ENCODE measurements at regions not wholly inside any gene's neighbourhood (a gene's known extent, or its start where the extent isn't known, plus 50 kb on each side); places are given as distances from the start of the nearest gene placed in this dataset.
"Not testable (repeated sequence)": the region's sequence is repeated elsewhere in the genome, so short reads cannot be mapped to it uniquely, and the experiment has no call there.

DNA sequence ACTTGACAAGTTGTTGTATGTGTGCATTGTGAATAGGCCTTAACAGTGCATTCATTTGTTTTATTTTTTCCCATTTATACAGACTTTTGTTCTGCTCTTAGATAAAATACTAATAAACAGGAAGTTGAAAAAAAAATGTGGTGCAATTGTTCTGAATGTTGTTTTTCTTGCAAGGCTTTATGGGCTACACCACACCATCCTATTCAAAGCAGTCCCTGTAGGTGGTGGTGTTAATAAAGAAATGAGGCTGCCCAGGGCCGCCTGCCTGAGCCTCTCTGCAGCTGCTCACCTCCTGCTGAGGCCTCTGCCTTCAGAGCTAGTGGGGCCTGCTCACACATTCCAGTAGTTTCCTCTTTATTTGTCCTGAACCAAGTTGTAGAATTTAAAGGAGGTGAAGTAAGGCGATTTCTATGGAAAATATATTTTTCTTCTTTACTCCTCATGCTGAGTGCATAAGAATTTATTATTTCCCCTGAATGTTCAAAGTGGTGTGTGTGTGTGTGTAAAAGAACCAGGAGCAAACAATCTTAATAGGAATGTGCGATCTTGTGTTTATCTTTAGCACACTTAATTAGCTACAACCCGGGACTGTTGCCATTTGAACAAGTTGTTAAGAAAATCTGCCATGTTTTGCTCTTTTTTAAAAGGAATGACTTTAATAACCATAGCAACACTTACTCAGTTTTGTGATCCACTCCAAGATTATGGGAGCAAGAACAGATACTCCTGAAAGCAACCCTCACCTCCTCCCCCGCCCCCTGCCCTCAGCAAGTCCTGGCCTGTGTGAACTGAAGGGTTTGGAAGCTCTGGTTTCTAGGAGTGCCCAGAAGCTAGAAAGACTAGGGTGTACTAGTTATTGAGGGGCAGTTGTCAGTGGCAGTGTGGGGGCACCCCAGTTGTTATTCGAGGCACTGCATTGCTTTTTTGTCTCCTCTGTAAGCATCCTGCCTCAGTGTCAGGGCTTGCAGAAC, 251.6 kb upstream of the PLGLB2 start:
- not testable (repeated sequence) for H3K27me3 ChIP-seq (replicated peaks; ENCODE audit: control insufficient read depth, insufficient read depth, low read length); H3K4me3 ChIP-seq (replicated peaks; ENCODE audit: low read depth, low read length); H3K36me3 ChIP-seq (ENCODE audit: control insufficient read depth, insufficient read depth, low read length); DNase-seq (ENCODE audit: extremely low read depth, insufficient read length)

DNA sequence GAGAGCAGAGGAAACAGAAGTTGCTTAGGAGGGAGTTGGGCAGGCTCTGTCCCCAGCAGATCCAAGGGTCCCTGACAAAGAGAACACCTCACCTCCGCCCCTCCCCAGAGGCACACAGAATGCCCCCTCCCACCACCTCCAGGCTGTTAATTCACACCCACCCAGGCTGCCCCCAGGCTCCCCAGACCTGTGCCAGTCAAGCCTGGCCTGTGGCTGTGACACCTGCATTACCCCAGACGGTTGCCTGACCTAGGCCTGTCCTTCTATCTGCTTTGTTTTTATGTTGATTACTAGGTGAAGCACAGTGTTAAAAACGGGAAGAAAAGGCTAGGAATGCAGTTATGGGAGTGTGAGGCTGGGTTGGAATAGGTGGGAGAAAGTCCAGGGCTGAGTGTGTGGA, 250.8 kb upstream of the PLGLB2 start:
- H3K27me3 ChIP-seq (replicated peaks; ENCODE audit: control insufficient read depth, insufficient read depth, low read length); DNase-seq (ENCODE audit: extremely low read depth, insufficient read length); H3K36me3 ChIP-seq (ENCODE audit: control insufficient read depth, insufficient read depth, low read length); H3K4me3 ChIP-seq (replicated peaks; ENCODE audit: low read depth, low read length): not testable (repeated sequence)

DNA sequence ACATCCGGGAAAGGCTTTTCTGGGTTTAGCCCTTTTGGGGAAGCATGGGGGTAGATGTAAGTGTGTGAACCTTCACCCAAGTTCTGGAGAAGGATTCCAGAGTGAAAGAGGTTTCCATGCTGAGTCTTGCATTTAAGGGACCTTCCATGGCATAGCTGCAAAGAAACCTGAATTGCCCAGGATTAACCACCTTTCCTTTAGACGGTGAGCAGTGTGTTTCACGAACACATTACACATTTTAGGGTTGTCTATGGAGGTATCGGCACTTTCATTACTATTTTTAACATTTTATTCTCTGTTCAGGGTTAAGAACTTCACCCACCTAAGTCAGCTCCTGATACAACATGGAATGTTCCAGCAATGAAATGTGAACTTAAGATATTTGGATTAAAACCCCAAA, 250.2 kb upstream of the PLGLB2 start:
- H3K27me3 ChIP-seq (replicated peaks; ENCODE audit: control insufficient read depth, insufficient read depth, low read length); DNase-seq (ENCODE audit: extremely low read depth, insufficient read length); H3K4me3 ChIP-seq (replicated peaks; ENCODE audit: low read depth, low read length); H3K36me3 ChIP-seq (ENCODE audit: control insufficient read depth, insufficient read depth, low read length): not testable (repeated sequence)

DNA sequence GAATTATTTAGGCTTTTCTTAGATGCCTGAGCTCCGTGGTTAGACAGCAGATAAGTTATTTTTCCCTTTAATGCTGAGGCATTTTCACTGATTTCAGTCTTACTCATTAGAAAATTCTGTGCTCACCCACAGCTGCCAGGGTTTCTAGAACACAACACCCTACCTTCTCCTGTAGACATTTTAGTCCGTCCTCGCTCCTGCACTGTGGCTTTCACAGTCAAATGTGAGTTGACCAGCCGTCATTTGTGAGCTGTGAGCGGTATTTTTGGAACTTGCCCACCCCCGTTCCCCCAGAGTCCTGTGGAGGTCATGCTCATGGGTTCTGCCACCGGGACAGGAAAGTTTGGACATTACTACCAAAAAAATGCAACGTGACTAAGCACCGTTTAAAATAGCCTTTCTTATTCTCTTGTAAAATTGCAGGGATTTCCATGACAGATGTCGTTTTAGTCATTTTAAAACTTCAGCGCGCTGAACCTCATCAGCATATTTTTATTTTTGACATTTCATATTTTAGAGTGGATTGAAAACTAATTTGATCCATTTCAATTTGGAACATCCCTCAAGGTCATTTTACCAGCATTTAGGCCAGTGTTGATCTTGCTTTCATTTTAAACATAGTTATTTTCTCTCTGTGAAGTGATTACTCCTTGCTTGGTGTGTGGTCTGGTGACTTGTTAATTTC, 249.6 kb upstream of the PLGLB2 start:
- not testable (repeated sequence) for DNase-seq (ENCODE audit: extremely low read depth, insufficient read length); H3K27me3 ChIP-seq (replicated peaks; ENCODE audit: control insufficient read depth, insufficient read depth, low read length); H3K36me3 ChIP-seq (ENCODE audit: control insufficient read depth, insufficient read depth, low read length); H3K4me3 ChIP-seq (replicated peaks; ENCODE audit: low read depth, low read length)

DNA sequence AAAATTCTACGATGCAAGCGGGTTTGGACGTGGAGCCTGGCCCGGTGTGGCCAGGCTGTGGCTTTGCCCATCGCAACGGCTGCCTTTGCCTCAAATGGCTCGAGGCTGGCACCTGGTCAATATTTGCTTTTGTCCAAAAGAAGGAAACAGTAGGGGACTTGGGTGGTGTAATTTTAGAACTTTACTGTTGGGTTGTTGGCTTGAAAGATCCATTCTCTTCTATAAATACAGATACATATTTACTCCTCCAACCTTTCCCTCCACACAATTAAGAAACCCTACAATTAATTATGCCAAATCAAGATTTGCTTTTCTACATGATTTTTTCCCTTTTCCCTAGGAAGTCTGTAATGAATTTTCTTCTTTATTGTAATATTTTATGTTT, 249.0 kb upstream of the PLGLB2 start:
- not testable (repeated sequence) for H3K27me3 ChIP-seq (replicated peaks; ENCODE audit: control insufficient read depth, insufficient read depth, low read length); H3K4me3 ChIP-seq (replicated peaks; ENCODE audit: low read depth, low read length); DNase-seq (ENCODE audit: extremely low read depth, insufficient read length); H3K36me3 ChIP-seq (ENCODE audit: control insufficient read depth, insufficient read depth, low read length)

DNA sequence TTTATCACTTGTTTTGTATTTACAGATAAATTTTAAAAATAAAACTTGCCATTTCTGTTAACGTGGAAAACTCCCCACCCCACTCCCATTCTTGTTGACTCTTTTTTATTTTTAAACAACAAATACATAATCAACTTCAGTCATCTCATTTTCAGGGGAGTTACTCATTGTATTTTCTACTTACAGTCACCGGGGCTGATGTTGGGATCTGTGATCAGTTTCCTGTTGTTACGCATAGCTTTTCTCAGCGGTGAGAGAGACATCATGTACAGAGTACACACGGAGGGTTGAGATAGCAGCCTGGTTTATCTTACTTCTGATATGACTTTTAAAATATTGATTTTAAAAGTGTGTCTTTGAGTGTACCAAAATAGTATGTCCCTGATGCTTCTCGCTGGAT, 248.0 kb upstream of the PLGLB2 start:
- not testable (repeated sequence) for H3K4me3 ChIP-seq (replicated peaks; ENCODE audit: low read depth, low read length)

DNA sequence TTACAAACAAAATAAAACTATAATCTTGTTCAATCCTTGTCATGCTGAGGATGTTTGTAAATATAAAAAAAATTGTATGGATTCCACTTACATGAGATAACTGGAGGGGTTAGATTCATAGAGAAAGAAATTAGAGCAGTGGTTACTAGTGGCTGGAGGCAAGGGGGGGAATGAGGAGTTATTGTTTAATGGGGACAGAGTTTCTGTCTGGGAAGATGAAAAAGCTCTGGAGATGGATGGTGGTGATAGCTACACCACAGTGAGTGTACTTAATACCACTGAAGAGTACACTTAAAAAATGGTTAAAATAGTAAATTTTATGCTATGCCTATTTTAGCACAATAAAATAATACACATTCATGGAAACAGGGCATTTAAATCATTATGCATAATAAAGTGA, 247.5 kb upstream of the PLGLB2 start:
- H3K4me3 ChIP-seq (replicated peaks; ENCODE audit: low read depth, low read length); H3K36me3 ChIP-seq (ENCODE audit: control insufficient read depth, insufficient read depth, low read length); H3K27me3 ChIP-seq (replicated peaks; ENCODE audit: control insufficient read depth, insufficient read depth, low read length): not testable (repeated sequence)

More for the DNA sequence above, 248.0 kb upstream of the PLGLB2 start:
- H3K27me3 ChIP-seq (replicated peaks; ENCODE audit: control insufficient read depth, insufficient read depth, low read length); DNase-seq (ENCODE audit: extremely low read depth, insufficient read length); H3K36me3 ChIP-seq (ENCODE audit: control insufficient read depth, insufficient read depth, low read length): not testable (repeated sequence)

DNA sequence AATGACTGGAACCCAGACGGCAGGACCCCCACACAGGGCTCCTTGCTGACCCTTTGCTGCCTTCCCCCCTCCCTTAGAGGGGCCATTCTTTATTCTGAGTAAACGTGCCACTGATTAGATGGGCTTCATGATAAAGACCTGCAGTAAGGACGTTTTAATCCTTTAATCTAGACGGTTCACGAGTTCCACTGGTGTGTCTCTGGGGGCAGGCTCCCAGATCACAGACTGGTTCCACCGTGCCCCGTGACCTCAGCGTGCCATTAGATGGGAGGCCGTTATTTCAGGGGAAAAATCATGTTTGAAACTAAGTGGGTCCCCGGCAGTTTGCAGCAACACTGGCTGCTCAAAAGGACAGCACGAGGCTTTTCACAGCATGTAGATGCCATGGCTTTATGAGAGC, 246.9 kb upstream of the PLGLB2 start:
- not testable (repeated sequence) for H3K27me3 ChIP-seq (replicated peaks; ENCODE audit: control insufficient read depth, insufficient read depth, low read length); H3K36me3 ChIP-seq (ENCODE audit: control insufficient read depth, insufficient read depth, low read length); H3K4me3 ChIP-seq (replicated peaks; ENCODE audit: low read depth, low read length); DNase-seq (ENCODE audit: extremely low read depth, insufficient read length)

More for the DNA sequence above, 247.5 kb upstream of the PLGLB2 start:
- DNase-seq (ENCODE audit: extremely low read depth, insufficient read length), result not testable (repeated sequence)

DNA sequence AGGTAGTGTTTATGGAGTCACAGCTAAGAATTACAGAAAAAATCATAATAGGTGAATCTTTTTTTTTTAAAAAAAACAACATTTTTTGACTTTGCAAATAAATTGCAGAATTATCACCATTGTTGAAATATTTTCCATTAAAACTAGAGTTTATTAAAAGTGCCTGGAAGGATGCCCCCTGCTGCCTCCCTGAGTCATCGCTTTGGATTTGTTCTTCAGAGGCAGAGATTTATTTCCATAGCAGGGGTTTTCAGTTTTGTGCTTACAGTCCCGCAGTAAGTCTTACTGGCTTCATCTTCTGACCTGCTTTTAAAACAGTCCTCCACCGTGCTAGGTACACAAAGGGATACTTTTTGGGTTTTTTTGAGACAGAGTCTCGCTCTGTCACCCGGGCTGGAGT, 244.9 kb upstream of the PLGLB2 start:
- TF ChIP-seq, protein P1, sequence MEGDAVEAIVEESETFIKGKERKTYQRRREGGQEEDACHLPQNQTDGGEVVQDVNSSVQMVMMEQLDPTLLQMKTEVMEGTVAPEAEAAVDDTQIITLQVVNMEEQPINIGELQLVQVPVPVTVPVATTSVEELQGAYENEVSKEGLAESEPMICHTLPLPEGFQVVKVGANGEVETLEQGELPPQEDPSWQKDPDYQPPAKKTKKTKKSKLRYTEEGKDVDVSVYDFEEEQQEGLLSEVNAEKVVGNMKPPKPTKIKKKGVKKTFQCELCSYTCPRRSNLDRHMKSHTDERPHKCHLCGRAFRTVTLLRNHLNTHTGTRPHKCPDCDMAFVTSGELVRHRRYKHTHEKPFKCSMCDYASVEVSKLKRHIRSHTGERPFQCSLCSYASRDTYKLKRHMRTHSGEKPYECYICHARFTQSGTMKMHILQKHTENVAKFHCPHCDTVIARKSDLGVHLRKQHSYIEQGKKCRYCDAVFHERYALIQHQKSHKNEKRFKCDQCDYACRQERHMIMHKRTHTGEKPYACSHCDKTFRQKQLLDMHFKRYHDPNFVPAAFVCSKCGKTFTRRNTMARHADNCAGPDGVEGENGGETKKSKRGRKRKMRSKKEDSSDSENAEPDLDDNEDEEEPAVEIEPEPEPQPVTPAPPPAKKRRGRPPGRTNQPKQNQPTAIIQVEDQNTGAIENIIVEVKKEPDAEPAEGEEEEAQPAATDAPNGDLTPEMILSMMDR (IDR thresholded peaks at IDR 0.05; ENCODE audit: insufficient read depth, low read length, poor library complexity, severe bottlenecking), result peak; percentile 3
- DNase-seq (ENCODE audit: extremely low read depth, insufficient read length); H3K36me3 ChIP-seq (ENCODE audit: control insufficient read depth, insufficient read depth, low read length); H3K4me3 ChIP-seq (replicated peaks; ENCODE audit: low read depth, low read length); H3K27me3 ChIP-seq (replicated peaks; ENCODE audit: control insufficient read depth, insufficient read depth, low read length): not testable (repeated sequence)

DNA sequence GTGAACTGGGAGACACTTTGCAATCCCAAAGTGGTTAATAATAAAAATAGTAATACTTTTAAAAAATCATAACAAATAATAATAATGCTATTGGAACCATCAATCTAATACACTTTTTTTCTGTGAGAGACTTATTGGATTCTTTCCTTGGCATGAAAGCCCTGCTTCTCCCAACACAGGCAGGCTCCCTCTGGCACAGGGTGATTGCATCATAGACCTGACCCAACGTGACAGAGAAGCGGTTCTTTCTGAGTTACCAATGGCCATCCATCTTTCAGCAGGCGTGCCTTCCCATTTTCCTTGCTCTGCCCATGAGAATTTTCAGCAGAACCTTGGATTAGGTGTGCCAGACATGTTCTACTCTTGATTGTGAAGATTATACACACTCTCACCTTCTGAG, 242.6 kb upstream of the PLGLB2 start:
- H3K27me3 ChIP-seq (replicated peaks; ENCODE audit: control insufficient read depth, insufficient read depth, low read length); DNase-seq (ENCODE audit: extremely low read depth, insufficient read length); H3K36me3 ChIP-seq (ENCODE audit: control insufficient read depth, insufficient read depth, low read length); H3K4me3 ChIP-seq (replicated peaks; ENCODE audit: low read depth, low read length): not testable (repeated sequence)

DNA sequence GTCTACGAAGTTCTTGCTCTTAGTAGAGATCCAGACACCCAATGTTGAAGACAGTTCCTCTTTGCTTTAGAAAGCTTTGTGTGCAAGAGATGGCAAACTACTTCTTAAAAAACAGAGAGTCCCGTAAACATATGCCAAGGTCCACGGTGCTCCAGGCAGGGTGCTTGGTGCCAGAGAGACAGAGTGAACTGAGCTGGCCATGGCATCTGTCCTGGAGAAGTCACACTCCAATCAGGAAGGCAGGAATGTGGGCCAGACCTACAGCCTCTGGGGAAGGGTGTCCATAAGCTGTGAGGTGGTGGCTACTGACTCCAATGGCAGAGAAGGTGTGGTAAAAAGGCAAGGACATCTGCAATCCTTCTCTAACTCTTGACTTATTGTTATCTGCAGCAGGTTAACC, 242.0 kb upstream of the PLGLB2 start:
- H3K36me3 ChIP-seq (ENCODE audit: control insufficient read depth, insufficient read depth, low read length); H3K27me3 ChIP-seq (replicated peaks; ENCODE audit: control insufficient read depth, insufficient read depth, low read length); DNase-seq (ENCODE audit: extremely low read depth, insufficient read length); H3K4me3 ChIP-seq (replicated peaks; ENCODE audit: low read depth, low read length): not testable (repeated sequence)

DNA sequence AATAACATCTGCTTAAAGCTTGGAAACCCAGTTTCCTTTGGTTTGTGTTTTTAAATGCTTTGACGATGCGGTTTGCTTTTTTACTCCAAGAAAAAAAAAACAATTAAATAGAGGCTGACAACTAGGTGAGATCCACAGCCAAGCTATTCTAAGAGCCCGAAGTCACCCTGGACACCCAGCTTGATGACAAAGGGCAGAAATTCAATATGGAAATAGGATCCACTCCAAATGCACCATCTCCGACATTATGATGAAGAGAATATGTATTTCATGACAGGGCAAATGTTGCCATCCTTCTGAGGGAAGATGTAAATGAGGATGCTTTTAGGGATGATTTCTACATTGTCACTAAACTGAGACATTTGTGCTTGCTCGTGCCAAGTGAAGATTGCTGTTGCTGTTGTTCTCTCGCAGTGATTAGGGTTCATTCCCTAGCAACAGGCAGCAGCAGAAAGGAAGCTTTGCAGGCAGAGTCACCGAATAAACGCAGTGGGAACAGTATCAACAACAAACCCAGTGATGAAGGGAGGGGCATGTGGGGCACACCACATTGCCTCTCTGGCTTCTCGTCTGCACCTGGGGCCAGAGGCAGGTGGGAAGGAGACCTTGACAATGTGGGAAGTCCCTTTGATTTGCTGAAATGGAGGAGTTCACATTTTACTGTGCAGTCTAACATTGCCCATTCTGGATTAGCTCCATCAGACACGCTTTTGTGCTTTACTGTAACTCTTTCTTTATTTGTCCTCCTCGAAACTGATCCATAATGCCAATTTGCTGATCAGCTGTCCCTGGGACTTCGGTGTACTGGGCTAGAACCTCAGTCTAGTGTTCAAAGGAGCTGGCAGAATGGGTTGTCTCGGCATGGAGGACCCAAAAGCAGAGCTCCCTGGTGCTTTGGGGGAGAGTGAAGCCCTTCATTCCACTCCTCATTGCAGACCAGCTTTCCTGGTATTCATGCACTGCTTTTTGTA, 240.2 kb upstream of the PLGLB2 start:
- not testable (repeated sequence) for H3K27me3 ChIP-seq (replicated peaks; ENCODE audit: control insufficient read depth, insufficient read depth, low read length); H3K36me3 ChIP-seq (ENCODE audit: control insufficient read depth, insufficient read depth, low read length); DNase-seq (ENCODE audit: extremely low read depth, insufficient read length); H3K4me3 ChIP-seq (replicated peaks; ENCODE audit: low read depth, low read length)

Data from GM06990 (cell line).